A549 (cell line): ENCODE measurements at regions not wholly inside any gene's neighbourhood (a gene's known extent, or its start where the extent isn't known, plus 50 kb on each side); places are given as distances from the start of the nearest gene placed in this dataset.

Experiments
- ATAC-seq, 2 experiments: fragments of 200-7000 bp in 1 of 2; fragments of >200 bp in 1 of 2; cut with Nextera tagmentation in 1 of 2; cut with Tn5 transposase in 1 of 2; 3 replicates each; pipeline versions ENCODE4 v1.8.0 to v1.9.1; 2018 to 2020; ENCODE audit warnings: mild to moderate bottlenecking in 1 of 2, moderate library complexity in 1 of 2
- CTCF ChIA-PET: fragments of 300-600 bp; sonication (Branson Sonifier 250); formaldehyde crosslinking; extraction: SDS; loops from one replicate; lab custom pipeline; 2021; ENCODE audit warnings: antibody characterized with exemption, inconsistent platforms; lab: Yijun Ruan, JAX
- POLR2A ChIA-PET: fragments of 350-600 bp; formaldehyde crosslinking; extraction: SDS; loops from one replicate; lab custom pipeline; 2021; ENCODE audit warnings: antibody characterized with exemption, inconsistent platforms; lab: Yijun Ruan, JAX
- DNase-seq, 2 experiments: peaks; one replicate each; pipeline versions ENCODE4 v3.0.0 to v3.0.0-alpha.2; 2011 to 2016; ENCODE audit warnings: low read depth in 1 of 2, low spot score in 1 of 2
- FAIRE-seq: peaks from 2 replicates; lab custom pipeline; 2011; peaks lifted over from hg19 to GRCh38; lab: Jason Lieb, UNC
- H3K27ac ChIP-seq, 2 experiments: fragments of >200 bp; sonication (Bioruptor Twin); formaldehyde crosslinking; 3 replicates each; pipeline ENCODE4 v1.5.1; 2016 to 2017
- H3K4me1 ChIP-seq: fragments of >200 bp; sonication (Bioruptor Twin); formaldehyde crosslinking; 3 replicates; pipeline ENCODE4 v1.6.1; 2016
- H3K4me2 ChIP-seq: fragments of >200 bp; sonication (Bioruptor Twin); formaldehyde crosslinking; 3 replicates; pipeline ENCODE4 v1.6.1; 2016
- H3K4me3 ChIP-seq: fragments of >200 bp; sonication (Bioruptor Twin); formaldehyde crosslinking; 3 replicates; pipeline ENCODE4 v1.5.1; 2016
- H3K9me3 ChIP-seq: fragments of >200 bp; sonication (Bioruptor Twin); formaldehyde crosslinking; 3 replicates; pipeline ENCODE4 v1.6.1; 2016
- ATOH8 ChIP-seq: fragments of 250-450 bp; sonication (Bioruptor Pico); IDR thresholded peaks from 2 replicates; pipeline ENCODE4 v1.5.0; 2020; ENCODE audit warnings: low read depth, mild to moderate bottlenecking, moderate library complexity
- CEBPB ChIP-seq, 2 experiments: fragments of >200 bp in 1 of 2; sonication (Bioruptor Twin) in 1 of 2; formaldehyde crosslinking in 1 of 2; IDR thresholded peaks; 2 replicates each; pipeline ENCODE4 v1.6.1; 2012 to 2016
- CHD4 ChIP-seq: fragments of 200-600 bp; sonication (generic); IDR thresholded peaks from 2 replicates; pipeline ENCODE4 v1.6.1; 2016; ENCODE audit warnings: antibody characterized with exemption, mild to moderate bottlenecking, borderline replicate concordance
- CTCF ChIP-seq: fragments of >200 bp; sonication (Bioruptor Twin); formaldehyde crosslinking; IDR thresholded peaks from 3 replicates; pipeline ENCODE4 v1.5.1; 2016
- E2F6 ChIP-seq: IDR thresholded peaks from 2 replicates; pipeline ENCODE4 v1.6.1; 2012; ENCODE audit warnings: low read depth, borderline replicate concordance
- EHF ChIP-seq: fragments of 250-450 bp; sonication (Bioruptor Pico); IDR thresholded peaks from 2 replicates; pipeline ENCODE4 v1.5.0; 2020; ENCODE audit warnings: mild to moderate bottlenecking
- EHMT2 ChIP-seq: fragments of 200-600 bp; sonication (generic); IDR thresholded peaks from 2 replicates; pipeline ENCODE4 v1.6.1; 2016; ENCODE audit warnings: antibody characterized with exemption, low read depth, mild to moderate bottlenecking, moderate library complexity
- GATA3 ChIP-seq: IDR thresholded peaks from 2 replicates; pipeline ENCODE4 v1.6.1; 2012; ENCODE audit warnings: borderline replicate concordance
- HEYL ChIP-seq: fragments of 250-450 bp; sonication (Bioruptor Pico); IDR thresholded peaks from 2 replicates; pipeline ENCODE4 v1.8.0; 2021; ENCODE audit warnings: mild to moderate bottlenecking, moderate library complexity
- HOXB13 ChIP-seq: fragments of 250-450 bp; sonication (Bioruptor Pico); IDR thresholded peaks from 2 replicates; pipeline ENCODE4 v1.5.0; 2020; ENCODE audit warnings: low read depth, mild to moderate bottlenecking, moderate library complexity
- JUN ChIP-seq, 2 experiments: fragments of >200 bp; sonication (Bioruptor Twin); formaldehyde crosslinking; IDR thresholded peaks; 2 replicates in 1 of 2; 3 replicates in 1 of 2; pipeline ENCODE4 v1.6.1; 2016 to 2017
- MAZ ChIP-seq: fragments of 150-350 bp; IDR thresholded peaks from 2 replicates; pipeline ENCODE4 v1.6.1; 2014; ENCODE audit warnings: antibody characterized with exemption, low read depth, low read length, borderline replicate concordance
- NR3C1 ChIP-seq: fragments of >200 bp; sonication (Bioruptor Twin); formaldehyde crosslinking; IDR thresholded peaks from 3 replicates; pipeline ENCODE4 v1.6.1; 2017
- PBX3 ChIP-seq: IDR thresholded peaks from 2 replicates; pipeline ENCODE4 v1.6.1; 2012
- RARB ChIP-seq: fragments of 250-450 bp; sonication (Bioruptor Pico); IDR thresholded peaks from 2 replicates; pipeline ENCODE4 v1.8.0; 2021; ENCODE audit warnings: mild to moderate bottlenecking, moderate library complexity
- RCOR1 ChIP-seq: fragments of 150-350 bp; IDR thresholded peaks from 2 replicates; pipeline ENCODE4 v1.6.1; 2014; ENCODE audit warnings: antibody characterized with exemption, low read length, low read depth
- REST ChIP-seq: fragments of 200-600 bp; sonication (generic); IDR thresholded peaks from 2 replicates; pipeline ENCODE4 v1.6.1; 2016; ENCODE audit warnings: antibody characterized with exemption, mild to moderate bottlenecking, moderate library complexity
- TFCP2L1 ChIP-seq: fragments of 250-450 bp; sonication (Bioruptor Pico); IDR thresholded peaks from 2 replicates; pipeline ENCODE4 v1.5.0; 2021; ENCODE audit warnings: mild to moderate bottlenecking
- TP53 ChIP-seq: fragments of 250-450 bp; sonication (Bioruptor Pico); IDR thresholded peaks from 2 replicates; pipeline ENCODE4 v1.5.0; 2021; ENCODE audit warnings: mild to moderate bottlenecking, moderate library complexity
- ZFP36 ChIP-seq: fragments of 450-650 bp; IDR thresholded peaks from 2 replicates; pipeline ENCODE4 v1.6.1; 2014; ENCODE audit warnings: borderline replicate concordance; ENCODE audit not compliant: partially characterized antibody
- ZNF302 ChIP-seq: fragments of 250-450 bp; sonication (Bioruptor Pico); IDR thresholded peaks from 2 replicates; pipeline ENCODE4 v1.9.0; 2021; ENCODE audit warnings: inconsistent platforms, mild to moderate bottlenecking, moderate library complexity
- ZSCAN20 ChIP-seq: fragments of 250-450 bp; sonication (Bioruptor Pico); IDR thresholded peaks from 2 replicates; pipeline ENCODE4 v1.8.0; 2022; ENCODE audit warnings: mild to moderate bottlenecking, moderate library complexity
- whole genome bisulfite sequencing: methylation state at CpG from one replicate; pipeline ENCODE4 v1.1.6; 2017; ENCODE audit errors: missing lambda C conversion rate; 5-methylcytosine and 5-hydroxymethylcytosine counted together

- TF ChIP-seq CEBPB (IDR thresholded peaks at IDR 0.05) (no peak), GATA3 (no peak), NR3C1 (no peak), PBX3 (no peak), JUN (IDR thresholded peaks at IDR 0.05) (no peak), CHD4 (no peak), ATOH8 (no peak), E2F6 (no peak), ZSCAN20 (CRISPR knock-in tag) (no peak), HOXB13 (CRISPR knock-in tag) (no peak), RARB (CRISPR knock-in tag) (no peak), RCOR1 (no peak), ZNF302 (CRISPR knock-in tag) (no peak), ZFP36 (no peak), EHMT2 (no peak), HEYL (CRISPR knock-in tag) (no peak)
- Histone ChIP-seq H3K4me2 (no peak overlapping the region), H3K4me3 (no peak overlapping the region), H3K4me1 (no peaks in the 10 kb centered on the region), H3K27ac (no peak overlapping the region), H3K9me3 (no peaks in the 10 kb centered on the region)
- ATAC-seq (no peak), FAIRE-seq (no peak), DNase-seq (no peak)
- POLR2A ChIA-PET: no interaction called here
- CTCF ChIA-PET: no interaction called here
Measured at GRCh38 chrY:8547931-8548330, 789.3 kb upstream of the TSPY4 start.

- H3K4me3 ChIP-seq: no peak overlapping the region
- no peak overlapping the region for H3K27ac ChIP-seq
- 0% methylated on average over 1 of the region's 2 CpGs for WGBS
- FAIRE-seq (no peak), ATAC-seq (no peak)
- no peak overlapping the region for H3K4me2 ChIP-seq
- TF ChIP-seq MAZ: no peak
- TF ChIP-seq REST: no peak
- no peak for TF ChIP-seq TP53 (CRISPR knock-in tag)
- TF ChIP-seq CTCF: no peak
- no peak for TF ChIP-seq TFCP2L1 (CRISPR knock-in tag)
- TF ChIP-seq ZSCAN20 (CRISPR knock-in tag): no peak
- TF ChIP-seq ATOH8: no peak
- no peak for TF ChIP-seq PBX3
- no peak for TF ChIP-seq ZFP36
- TF ChIP-seq EHF: no peak
- no peak for TF ChIP-seq EHMT2
- TF ChIP-seq, all 56 proteins: peak for 0
- ChIA-PET CTCF (no interaction called here), POLR2A (no interaction called here)
- Histone ChIP-seq H3K9me3 (no peaks in the 10 kb centered on the region), H3K4me1 (no peaks in the 10 kb centered on the region)
- no peak for DNase-seq
Measured at GRCh38 chrY:8551323-8551722, 785.9 kb upstream of the TSPY4 start.
